PC-3 (cell line): ENCODE measurements at regions not wholly inside any gene's neighbourhood (a gene's known extent, or its start where the extent isn't known, plus 50 kb on each side); places are given as distances from the start of the nearest gene placed in this dataset.

Experiments used
- EZH2phosphoT487 ChIP-seq: fragments of 300-600 bp; sonication (generic); IDR thresholded peaks from 2 replicates; pipeline ENCODE4 v1.6.1; 2018; ENCODE audit warnings: mild to moderate bottlenecking, antibody characterized with exemption, low read length, borderline replicate concordance
- TF ChIP-seq, protein P1 (sequence below): fragments of 300-600 bp; sonication (generic); conservative IDR thresholded peaks from 2 replicates; pipeline ENCODE4 v1.5.1; 2017; ENCODE audit warnings: antibody characterized with exemption, low read depth, mild to moderate bottlenecking, low read length

GRCh38 chr6:77026341-77026740 is 436.9 kb downstream of the HTR1B start:
- no peak for TF ChIP-seq EZH2phosphoT487
- TF ChIP-seq, protein P1, sequence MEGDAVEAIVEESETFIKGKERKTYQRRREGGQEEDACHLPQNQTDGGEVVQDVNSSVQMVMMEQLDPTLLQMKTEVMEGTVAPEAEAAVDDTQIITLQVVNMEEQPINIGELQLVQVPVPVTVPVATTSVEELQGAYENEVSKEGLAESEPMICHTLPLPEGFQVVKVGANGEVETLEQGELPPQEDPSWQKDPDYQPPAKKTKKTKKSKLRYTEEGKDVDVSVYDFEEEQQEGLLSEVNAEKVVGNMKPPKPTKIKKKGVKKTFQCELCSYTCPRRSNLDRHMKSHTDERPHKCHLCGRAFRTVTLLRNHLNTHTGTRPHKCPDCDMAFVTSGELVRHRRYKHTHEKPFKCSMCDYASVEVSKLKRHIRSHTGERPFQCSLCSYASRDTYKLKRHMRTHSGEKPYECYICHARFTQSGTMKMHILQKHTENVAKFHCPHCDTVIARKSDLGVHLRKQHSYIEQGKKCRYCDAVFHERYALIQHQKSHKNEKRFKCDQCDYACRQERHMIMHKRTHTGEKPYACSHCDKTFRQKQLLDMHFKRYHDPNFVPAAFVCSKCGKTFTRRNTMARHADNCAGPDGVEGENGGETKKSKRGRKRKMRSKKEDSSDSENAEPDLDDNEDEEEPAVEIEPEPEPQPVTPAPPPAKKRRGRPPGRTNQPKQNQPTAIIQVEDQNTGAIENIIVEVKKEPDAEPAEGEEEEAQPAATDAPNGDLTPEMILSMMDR: no peak
